Renal cortex interstitium (tissue), 11 donors: ENCODE measurements at regions not wholly inside any gene's neighbourhood (a gene's known extent, or its start where the extent isn't known, plus 50 kb on each side); places are given as distances from the start of the nearest gene placed in this dataset.

Experiments
- DNase-seq, 11 donors: peaks; one replicate each; pipeline ENCODE4 v3.0.0-alpha.2; 2013; ENCODE audit warnings: low read depth in 9 of 11, low spot score in 4 of 11; ENCODE audit errors: extremely low read depth in 1 of 11

DNA sequence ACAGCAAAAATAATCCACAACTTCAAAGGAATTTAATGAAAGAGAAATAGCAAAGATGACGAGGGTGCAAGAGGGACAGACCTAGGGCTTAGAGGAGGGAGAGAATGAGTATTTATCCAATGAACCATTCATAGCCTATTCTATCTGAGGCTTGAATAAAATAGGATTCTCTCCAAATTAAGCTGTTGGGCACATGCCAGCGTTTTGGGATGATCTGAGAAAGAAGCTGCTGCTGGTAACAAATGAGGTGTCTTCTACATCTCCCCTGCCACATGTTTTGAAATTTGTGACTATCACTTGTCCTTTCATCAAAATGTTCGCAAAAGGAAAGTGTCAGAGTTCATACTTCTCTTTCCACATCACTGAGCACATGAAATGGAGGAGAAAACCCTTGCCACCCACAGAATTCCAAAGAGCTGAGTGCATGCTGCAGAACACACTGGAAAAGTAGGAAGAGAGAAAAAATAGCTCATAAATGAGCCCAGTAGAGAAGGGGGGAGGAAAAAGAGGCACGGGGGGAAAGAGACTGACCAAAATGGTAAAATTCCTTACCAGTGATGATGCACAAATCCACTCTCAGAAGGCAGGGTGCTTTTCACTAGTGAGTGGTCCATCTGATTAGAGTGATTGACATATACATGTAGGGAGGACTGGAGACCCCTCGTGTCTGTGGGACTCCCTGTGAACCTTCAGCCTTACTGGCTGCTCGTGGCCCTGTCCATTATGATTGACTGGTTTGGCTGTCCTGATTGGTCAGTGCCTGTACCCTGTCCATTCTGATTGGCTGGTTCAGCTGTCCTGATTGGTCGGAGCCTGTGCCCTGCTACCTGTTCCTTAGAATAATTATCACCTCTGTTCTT is 180.5 kb downstream of the OGFRL1 start:
- peak in 1 of 11 donors; percentile 41 for DNase-seq

DNA sequence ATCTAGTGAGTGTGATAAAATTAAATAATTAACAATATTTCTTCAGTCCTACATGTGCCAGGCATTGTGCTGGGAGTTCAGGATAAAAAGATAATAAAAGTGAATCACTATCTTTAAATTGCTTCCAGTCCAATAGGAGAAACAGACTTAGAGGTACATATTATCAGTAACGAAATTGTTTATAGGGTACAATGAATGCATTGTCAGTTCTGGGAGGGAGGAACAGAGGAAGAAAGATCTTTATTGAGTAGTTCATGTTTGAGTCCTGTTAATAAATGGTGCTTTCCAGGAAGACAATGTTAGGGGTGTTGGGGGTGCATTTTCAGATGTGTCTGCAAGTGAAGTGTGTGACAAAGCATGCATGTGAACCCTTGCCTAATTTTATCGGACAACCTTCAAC is 183.1 kb downstream of the OGFRL1 start:
- no peak for DNase-seq

DNA sequence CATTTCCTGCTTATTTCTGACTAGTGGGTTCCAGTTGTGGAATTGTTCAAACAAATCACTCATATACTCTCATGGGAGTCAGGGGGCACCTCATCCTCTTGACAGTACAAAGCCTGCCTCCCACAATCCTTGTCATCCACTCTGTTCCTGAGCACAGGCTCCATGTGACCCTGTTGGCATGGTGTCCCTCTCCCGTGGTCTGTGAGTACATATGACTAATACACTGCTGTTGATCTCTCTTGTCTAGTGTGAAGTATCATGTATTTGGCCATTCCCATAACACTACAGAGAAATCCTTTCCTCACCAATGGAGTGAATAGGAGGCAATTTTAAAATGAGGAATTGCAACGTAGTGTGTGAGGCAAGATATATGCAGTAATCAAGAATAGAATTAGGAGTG is 185.3 kb downstream of the OGFRL1 start:
- DNase-seq, result no peak

DNA sequence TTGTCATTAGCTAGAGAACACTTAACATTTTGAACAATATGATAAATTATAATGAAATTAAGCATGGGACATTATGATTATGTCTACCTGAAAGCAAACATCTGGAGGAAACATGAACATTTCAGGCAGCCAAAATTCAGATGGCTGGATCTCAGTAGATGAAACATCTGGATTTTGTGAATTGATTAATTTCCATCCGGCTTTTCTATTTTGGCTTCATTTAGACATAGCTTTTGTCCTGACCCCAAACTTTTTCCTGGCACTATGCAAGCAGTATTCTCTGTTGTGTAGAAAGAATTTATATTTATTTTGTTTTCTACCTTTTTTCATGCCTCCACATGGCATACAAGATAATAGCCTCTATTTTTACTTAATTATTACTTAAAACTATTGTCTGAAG is 186.3 kb downstream of the OGFRL1 start:
- DNase-seq, result peak in 1 of 11 donors; percentile 40

DNA sequence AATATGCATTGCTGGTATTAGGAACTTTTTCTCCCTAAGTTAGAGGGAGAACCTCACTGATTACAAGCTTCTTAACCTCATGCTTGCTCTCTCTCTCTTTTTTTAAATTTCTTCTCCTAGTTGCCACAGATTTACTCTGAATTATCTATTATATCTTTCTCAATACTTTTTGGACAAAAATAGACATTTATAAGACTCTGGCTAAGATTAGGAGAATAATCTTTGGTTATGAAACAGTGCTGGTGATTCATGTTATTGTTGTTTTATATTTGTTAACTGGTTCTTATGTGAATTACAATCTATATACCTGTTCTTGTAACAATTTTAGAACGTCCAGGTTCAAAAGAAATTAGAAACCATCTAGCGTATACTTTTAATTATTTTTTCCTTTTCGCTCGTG is 187.8 kb downstream of the OGFRL1 start:
- no peak for DNase-seq

DNA sequence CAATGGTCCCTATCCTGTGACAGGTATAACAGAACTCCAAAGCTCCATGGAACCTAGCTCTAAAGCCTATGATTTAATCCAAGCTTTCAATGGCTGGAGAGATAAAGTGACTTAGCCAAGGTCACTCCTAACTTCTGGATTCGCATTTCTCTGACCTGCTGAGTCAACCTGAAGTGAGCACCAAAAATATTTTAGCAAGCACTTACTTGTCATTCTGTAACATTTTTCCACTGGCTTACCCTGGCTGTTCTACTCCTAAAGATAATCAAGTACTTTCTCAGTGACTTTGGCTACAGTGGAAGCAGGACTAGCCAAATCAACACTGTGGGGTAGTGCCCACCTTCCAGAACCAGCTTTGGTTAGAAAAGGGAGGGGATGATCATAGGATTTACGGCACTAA is 188.3 kb downstream of the OGFRL1 start:
- no peak for DNase-seq

DNA sequence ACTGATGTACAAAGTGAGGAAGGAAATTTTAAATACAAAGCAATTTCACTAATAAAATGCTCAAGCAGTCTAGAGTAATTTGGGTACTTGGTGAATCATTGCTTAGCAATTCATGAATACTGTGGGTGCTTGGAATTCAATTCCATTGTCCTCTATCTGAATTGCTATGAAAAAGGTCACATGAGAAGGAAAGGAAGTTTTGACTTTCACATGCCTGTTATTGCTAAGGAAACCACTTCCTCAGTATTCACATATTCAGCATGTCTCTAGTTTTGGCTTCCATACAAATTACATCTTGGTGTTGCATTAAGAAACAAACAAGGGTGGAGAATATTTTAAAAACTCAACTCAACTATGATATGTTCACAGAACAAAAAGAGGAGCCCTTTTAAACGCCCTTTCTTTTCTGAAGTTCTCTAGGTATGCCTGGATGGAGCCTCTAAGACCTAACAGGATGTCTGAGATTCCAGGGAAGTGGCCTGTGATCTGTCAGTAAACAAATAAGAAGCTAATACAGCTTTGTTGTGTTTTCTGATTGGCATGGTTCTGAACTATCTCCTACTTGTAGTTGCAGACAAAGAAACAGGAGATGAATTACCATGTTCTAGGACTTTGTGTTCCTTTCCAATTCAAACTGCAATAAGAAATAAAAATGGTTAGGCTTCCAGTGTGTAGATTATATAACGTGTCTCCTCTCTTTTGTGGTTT is 190.4 kb downstream of the OGFRL1 start:
- DNase-seq, result peak in 1 of 11 donors; percentile 34

DNA sequence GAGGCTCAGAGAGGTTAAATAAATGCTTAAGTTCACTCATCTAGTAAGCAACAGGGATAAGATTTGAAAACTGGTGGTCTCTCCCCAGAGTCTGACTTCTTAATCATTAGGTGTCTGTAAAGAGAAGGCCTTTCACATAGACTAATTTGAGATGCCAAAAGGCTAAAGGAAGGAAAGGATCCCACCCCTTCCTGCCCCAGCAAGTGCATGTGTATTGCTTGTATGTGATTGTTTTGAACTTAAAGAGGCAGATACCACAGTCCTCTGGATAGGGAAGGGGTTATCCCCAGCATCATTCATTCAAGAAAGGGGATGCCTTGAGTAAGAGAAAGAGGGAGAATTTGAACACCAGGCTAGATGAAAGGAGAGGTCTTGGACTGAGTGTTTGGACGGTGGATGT is 192.0 kb downstream of the OGFRL1 start:
- DNase-seq, result no peak

DNA sequence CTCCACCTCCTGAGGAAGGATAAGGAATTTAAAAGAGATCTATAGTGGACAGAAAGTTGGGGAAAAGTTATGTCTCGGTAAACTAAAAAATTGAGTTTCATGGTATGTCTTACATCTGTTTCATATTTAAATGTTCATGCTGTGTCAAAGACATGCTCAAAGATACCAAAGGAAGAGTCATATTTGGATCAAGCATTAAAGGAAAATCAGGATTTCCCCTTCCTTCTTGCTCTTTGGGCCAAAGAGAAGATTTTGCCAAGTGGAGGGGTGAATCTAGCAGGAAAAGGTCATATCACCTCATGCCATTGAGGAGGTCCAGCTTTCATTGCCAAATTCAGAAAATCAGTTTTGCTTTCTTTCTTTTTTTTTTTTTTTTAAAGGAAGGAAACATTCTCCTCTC is 192.4 kb downstream of the OGFRL1 start:
- no peak for DNase-seq

DNA sequence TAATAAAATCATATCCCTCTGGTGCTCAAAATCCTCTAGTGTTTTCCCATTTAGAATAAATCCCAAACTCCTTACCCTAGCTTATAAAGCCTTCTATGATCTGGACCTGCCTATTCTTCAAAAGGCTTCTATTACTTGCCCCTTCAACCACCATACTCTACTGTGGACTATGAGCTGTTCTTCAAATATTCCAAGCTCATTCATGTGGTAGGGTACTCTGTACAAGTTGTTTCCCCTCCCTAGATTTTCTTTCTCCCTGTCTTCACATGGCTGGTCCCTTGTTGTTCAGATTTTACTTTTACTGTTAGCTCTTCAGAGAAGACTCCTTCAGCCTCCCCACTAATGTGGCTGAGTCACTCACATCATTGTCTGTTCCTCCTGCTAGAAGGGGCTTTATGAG is 193.2 kb downstream of the OGFRL1 start:
- no peak for DNase-seq

DNA sequence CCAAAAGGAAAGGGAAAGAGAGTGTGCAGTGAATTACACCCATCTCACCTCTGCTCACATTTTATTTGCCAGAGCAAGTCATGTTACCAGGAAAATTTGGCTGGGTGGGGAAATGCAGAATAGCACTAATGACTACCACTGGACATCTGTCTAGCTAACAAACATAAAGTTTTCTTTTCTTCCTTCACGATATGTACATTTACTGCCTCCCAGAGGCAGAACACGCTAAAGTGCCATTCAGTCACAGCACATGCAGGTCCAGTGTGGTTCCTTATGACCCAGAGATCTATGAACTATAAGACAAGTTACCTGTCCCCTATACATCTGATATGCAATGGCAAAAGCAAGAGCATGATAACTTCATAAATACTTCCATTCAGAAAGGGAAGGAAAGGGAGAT is 194.1 kb downstream of the OGFRL1 start:
- no peak for DNase-seq

DNA sequence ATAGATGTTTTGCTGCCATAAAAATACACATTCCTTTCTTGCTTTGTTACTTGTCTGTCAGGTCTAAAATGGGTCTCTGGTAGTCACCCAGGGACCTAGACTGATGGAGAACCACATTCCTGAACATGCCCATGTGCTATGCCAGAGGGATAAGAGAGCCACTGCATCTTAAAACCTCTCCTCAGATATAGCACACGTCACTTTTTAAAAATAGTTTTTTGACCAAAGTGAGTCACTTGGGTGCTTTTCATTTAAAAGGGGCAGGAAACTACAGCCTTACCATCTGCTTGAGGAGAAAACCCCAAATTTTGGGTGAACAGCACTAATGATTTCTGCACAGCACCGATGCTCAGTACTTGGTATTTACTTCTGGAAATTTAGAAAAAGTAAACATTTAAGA is 197.8 kb downstream of the OGFRL1 start:
- no peak for DNase-seq

DNA sequence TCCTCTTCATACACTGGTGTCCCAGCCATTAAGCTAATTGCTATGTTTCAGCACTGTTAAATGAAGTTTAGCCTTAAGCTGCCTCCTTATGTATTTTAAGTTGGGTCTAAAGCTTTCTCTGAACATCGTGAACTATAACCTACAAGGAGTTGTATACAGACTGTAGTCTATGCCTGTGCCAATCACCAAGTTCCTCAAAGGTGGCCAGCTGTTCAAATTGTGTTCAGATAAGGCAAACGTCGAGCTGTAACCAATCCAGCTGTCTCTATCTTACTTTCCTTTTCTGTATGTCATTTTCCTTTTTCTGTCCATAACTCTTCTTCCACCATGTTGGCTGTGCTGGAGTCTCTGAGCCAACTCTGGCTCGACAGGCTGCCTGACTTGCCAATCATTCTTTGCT is 199.6 kb downstream of the OGFRL1 start:
- no peak for DNase-seq

DNA sequence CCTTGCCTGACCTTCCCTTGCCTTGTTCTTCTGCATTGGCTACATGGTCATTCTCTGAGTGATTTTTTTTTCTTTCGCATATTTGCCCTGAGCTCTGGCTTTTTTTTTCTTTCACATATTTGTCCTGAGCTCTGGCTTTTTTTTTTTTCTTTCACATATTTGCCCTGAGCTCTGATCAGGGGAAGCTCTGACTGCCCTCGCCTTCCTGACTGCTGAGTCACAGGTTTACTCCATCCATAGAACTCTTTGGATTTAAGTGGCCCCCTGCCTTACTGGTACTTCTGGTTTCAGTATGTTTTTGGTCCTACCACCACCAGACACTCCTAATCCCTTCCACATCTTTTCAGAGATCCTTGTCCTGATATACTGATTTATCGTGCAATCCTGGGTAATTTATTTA is 201.1 kb downstream of the OGFRL1 start:
- no peak for DNase-seq

DNA sequence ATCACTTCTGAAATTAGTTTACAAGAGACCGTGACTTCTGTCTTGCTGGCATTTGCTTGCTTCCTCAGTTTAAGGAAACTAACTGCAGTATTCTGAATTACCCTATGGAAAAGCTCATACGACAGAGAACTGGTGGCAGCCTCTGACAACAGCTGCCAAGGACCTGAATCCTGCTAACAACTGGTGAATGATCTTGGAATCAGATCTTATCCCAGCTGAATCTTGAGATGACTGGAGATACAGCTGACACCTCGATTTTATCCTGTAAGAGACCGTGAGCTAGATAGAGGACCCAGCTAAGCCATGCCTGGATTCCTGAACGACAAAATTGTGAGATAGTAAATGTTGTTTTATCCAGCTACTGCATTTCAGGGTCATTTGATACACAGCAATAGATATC is 202.3 kb downstream of the OGFRL1 start:
- DNase-seq, result no peak

DNA sequence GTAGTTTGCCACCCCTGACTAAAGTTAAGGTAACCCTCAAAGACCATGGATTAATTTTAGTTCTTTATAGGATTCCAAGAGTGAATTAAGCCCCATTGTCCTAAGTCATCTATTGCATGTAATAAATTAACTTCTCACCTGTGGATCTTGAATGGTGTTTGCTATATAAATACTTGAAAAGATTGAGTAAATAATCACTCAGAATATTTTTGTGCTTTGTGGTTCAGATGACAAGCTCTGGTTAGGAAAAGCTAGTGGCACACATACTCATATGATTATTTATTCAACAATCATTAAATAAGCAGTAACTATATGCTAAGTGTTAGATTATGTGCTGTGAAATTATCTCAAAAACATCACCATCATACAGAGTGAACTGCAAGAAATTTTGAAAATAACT is 203.2 kb downstream of the OGFRL1 start:
- no peak for DNase-seq

DNA sequence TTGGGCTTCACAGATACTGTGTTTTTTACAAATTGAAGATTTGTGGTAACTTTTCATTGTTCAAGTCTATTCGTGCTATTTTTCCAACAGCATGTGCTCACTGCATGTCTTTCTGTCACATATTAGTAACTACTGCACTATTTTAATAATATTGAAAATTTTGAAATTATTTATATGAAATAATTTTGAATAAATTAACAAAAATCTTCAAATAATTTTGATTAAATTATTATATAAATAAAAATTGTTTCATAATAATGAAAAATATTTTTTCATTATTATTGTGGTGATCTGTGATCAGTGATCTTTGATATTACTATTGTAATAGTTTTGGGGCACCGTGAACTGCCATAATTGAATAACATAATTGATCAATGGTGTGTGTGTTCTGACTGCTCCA is 204.1 kb downstream of the OGFRL1 start:
- DNase-seq, result no peak

DNA sequence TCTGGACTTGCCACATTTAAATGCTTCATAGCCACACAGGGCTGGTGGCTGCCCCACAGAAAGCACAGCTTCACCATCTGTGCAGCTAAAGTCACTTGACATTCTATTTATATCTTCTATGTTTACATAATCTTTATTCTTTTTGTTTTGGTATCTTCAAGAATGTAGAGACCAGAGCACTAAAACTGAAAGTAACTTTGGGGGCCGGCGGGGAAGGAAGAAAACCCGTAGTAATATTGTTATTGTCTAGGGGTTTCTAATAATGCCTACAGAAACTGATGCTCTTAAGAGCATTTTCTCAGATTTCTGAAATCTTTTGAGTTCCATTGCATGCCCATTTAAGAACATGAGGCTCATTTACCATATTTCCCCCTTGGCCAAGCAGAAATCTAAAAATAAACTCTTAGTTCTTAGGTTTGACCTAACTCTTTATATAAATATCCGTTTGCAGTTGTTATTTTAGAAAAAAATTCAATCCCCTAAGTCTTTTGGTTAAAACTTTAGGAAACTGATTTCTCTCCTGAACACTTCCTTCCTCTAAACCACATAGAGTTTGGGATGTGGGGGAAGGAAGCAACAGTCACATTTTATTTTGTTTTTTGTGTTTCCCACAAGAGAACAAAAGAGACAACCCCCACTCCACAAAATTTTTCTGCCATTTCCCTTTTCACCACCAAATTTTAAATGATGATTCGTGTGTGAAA is 207.6 kb downstream of the OGFRL1 start:
- no peak for DNase-seq

DNA sequence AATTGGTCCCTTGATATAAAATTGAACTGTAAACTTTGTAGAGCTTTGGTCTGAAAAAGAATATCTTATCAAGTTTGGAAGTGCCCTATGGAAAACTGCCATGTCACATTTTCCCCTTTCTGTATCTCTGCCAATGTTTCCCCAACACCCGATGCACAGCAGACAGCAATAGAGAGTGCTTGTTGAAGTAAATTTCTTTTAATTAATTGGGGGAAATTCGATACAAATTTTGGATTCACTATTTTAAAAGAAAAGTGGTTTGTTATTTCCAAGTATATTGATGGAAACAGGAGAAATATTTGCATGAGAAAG is 208.1 kb downstream of the OGFRL1 start:
- no peak for DNase-seq

DNA sequence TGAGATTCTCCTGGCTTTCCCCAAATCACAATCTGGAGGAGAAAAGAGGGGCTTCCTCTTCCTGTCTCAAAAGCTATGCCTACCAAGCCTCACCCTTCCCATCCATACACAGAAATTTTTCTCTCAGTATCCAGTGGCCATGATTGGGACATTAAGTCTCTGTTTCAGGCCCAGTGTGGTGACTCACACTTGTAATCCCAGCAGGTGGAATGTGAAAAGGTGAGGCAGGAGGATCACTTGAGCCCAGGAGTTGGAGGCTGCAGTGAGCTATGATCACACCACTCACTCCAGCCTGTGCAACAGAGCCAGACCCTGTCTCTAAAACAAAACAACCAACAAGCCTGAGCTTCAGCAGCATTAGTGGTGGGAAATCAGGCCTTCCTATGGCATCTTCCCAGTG is 210.0 kb downstream of the OGFRL1 start:
- DNase-seq, result no peak
